Right renal cortex interstitium (tissue), 3 donors: ENCODE measurements at regions not wholly inside any gene's neighbourhood (a gene's known extent, or its start where the extent isn't known, plus 50 kb on each side); places are given as distances from the start of the nearest gene placed in this dataset.

Source experiments
- DNase-seq, 3 donors: peaks; one replicate each; pipeline ENCODE4 v3.0.0-alpha.2; 2013; ENCODE audit warnings: low read depth in 3 of 3, low spot score in 2 of 3

DNA sequence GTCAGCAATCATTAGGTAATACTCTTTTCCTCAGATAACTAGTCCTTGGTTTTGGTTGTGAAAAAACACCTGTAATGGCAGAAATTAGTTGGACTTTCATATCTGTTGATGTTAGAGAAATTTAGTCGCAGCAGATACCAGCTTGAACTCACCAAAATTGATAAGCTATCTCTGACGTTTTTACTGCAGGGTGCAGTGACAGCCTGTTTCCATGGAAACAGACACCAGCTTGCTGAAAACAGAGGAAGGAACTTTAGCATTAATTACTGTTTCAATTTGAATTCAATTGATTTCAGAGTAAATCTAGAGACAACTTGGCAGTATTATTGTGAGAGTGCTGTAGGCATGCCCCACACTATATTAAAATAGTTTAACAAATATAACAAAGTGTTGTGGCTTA, 246.5 kb downstream of the PPP1R2C start:
- no peak for DNase-seq

DNA sequence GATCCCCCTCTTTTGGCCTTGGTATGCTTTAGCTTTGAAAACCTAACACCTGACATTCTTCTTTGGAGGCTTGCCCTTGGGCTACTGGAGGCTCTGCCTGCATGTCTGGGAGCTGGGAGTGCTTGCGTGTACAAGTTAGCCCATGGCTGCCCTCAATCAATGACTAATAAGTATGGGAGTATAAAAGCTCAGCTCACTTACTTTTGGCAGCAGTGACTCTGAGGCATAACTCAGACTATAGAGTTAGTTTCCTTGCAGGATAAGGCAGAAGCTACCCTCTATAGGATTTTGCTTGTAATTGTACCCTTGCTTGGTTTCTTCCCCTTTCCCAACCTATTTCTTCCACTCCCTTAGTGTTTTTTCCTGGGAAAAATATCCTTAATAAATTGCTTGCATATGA, 247.9 kb downstream of the PPP1R2C start:
- no peak for DNase-seq

DNA sequence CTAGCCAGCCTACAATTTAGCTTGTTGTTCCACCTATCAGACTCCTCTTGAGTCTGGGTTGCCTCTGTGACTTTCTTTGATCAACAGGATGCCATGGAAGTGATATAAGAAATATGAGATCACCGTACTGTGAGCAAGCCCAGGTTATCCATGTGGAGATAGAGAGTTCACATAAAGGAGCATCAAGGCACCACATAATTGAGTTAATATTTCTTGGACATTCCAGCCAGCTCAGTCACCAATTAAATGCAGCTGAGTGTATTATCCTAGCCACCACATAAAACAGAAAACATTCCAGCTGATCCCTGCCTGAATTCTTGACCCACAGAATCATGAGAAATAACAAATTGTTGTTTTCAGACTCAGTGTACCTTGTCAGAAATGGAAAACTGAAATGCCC, 253.6 kb downstream of the PPP1R2C start:
- no peak for DNase-seq

DNA sequence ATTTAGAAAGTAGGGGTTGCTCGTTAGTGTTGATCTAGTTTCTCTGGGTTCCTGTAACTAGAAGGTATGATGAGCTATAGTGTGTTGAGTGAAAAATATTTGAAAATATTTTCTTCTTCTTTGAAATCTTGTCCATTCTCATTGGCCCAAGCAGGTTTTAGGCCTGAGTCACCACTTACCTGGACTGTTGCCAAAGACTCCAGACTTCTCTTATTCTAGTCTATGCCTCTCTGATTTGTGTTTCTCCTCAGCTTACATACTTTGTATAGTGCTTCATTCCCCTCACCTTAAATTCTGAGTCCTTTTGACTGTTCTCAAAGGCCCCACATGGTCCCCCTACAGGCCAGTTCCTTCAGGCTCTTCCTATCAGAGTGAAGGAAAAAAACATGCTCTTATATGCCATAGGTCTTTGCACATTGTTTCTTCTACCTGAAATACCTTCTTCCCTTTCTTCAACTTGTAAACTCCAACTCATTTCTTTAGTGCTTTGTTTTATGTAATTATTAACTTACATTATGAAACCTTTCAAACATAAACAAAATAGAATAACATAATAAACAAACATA, 258.2 kb downstream of the PPP1R2C start:
- DNase-seq: no peak

DNA sequence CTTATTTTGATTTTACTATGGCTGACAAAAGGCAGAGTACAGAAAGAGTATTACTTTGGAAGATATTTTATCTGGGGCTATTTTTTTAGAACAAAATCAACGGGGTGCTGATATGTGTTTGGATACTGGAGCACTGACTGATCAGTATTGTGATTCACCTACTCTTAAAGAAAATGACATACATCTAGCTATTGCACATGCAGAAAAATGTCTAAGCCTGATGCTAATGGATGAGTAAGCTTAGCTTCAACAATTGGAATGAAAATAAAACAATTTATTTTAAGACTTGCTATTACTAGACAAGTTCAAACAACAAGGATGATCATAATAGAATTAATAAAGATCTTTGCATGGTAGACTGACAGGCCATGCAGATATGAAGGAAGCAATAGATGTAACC, 262.0 kb downstream of the PPP1R2C start:
- no peak for DNase-seq

DNA sequence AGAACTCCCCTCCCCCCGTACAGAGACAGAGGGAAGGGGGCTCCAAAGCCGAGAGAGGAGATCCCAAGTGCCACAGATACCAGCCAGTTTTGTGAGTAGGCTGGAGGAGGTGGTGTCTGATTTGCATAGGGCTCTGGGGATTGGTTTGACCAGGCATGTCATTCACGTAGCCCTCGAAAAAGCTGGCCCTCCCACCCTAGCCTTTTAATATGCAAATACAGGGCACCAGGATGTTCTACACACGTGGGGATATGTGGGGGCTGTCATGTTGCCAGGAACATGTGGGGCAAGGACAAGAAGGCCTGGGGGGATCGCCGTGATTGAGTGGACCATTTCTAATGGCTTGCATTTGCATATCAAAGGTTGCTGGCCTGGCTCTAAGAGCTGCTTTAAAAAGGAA, 272.9 kb downstream of the PPP1R2C start:
- no peak for DNase-seq

DNA sequence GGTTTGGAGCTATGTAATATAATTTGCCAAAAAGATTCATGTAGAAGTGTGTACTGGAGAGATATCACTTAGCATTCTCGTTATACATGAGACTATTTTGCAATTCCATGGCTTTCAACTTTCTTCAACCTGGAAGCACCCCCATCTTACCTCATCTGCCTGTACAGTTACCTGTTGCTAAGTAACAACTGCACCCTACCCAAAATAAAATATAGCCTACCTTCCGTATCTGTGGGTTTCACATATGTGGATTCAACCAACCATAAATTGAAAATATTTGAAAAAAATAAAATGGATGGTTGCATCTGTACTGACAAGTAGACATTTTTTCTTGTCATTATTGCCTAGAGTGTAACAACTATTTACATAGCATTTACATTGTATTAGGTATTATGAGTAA, 278.3 kb downstream of the PPP1R2C start:
- no peak for DNase-seq

DNA sequence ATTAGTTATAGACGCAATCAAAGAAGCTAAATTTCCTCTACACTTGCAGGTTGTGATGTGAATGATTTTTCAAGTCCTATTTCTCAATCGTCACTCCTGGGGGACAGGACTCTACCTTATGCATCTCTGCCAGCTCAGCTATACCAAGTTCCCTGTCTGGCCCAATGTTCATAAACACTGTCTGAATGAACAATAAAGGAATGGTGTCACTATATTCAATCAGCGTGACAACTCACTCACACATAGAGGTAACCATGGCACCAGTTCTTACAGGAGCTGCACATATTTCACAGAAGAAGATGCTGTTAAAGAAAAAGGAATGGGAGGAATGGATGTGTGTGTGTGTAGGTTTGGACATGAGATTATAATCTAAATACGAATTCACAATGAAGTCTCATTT, 280.6 kb downstream of the PPP1R2C start:
- DNase-seq: no peak

DNA sequence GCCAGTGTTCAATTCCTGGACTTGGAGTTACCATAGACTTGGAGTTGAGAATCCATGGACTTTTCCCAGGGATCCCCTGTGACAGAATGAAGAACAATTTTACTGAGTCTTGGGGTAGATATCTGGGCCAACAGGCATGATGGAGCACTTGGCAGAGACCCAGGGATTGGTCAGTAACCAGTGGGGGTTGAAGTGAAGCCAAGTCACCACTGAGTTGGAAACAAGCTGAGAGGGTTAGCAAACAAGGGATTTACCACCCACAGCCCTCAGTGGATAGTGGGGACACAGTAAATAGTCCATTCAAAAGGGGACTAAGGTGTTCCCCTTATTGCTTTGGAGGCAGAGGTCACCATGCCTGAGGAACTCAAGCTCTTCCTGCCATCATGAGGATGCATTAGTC, 281.7 kb downstream of the PPP1R2C start:
- DNase-seq: no peak

DNA sequence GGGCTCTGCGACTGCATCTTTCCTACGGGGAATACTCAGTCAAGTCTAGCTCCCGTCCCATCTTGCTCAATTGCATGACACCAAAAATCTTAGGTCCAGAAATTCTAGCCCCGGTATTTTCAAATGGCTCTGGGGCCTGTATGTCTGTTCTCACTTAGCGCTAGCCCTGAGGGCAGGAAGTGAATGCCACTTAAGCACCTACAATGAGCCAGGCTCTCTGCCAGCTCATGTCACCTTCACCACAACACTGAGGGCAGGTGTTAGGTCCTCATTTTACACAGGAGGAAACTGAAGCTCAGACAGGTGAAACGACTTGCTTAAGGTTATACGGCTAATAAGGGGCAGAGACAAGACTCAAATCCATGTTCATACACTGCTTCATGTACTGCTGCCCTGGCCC, 282.8 kb downstream of the PPP1R2C start:
- no peak for DNase-seq

DNA sequence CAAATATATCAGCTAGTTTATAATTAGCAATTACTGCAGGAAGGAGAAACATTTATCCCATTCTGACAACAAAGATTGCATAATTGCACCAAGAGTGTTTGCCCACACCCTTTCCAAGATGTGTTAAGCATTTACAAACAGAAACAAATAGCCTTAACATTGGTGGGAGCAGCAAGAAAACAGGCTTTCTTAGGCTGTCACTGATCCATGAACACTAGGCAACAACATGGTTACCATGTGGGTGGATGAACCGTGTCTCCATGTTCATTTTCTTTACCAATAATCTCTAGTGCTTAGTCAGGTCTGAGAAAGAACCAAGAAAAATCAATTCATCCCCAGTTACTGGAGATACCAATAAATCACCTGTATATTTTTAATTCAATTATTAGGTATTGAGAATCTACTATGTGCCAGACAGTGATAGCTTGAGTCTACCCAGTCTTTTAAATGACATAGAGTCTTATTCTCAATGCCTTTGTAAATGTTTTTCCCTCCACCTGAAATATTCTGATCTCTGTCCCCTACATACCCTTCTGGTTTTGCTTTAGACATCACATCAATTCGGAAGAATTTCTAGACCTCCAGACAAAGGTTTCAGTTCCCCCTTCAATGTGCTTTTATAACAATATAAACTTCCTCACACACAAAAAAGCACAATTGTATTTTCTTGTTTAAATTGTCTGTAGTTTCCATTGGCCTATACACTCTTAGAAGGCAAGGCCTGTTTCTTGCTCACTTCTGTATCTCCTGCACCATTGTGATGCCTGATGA, 286.6 kb downstream of the PPP1R2C start:
- DNase-seq: no peak

DNA sequence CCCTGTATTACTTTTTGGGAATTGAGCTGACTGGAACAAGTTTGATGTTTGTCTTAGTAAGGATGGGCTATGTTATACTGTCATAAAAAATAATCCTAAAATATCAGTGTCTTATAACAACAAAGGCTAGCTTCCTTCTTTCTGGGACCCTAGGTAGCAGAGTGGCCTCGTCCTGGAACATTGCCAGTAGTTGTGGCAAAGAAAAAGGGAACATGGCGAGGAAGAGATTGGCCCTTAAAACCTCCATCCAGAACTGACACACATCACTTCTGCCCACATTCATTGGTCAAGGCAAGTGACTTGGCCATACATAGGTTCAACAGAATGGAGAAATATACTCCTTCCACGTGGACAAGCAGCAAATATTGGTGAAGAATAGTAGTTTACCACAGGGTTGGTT, 287.9 kb downstream of the PPP1R2C start:
- DNase-seq: no peak

DNA sequence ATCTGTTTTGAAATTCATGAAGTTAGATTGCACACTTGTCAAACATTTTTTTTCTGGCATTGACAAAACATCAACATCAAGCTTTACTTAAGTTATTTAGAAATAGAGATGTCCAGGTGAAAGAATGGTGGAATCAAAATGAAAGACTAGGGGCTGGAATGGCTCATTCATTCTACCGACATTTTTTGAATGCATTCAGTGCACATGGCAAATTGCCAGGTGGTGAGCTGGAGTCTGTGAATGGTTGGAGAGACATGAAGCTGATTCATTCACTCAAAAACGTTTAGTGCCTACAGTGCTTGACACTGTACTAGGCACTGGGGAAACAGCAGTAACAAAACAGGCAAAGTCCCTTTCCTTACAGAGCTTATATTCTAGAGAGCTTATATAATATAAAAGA, 292.4 kb downstream of the PPP1R2C start:
- DNase-seq: no peak

DNA sequence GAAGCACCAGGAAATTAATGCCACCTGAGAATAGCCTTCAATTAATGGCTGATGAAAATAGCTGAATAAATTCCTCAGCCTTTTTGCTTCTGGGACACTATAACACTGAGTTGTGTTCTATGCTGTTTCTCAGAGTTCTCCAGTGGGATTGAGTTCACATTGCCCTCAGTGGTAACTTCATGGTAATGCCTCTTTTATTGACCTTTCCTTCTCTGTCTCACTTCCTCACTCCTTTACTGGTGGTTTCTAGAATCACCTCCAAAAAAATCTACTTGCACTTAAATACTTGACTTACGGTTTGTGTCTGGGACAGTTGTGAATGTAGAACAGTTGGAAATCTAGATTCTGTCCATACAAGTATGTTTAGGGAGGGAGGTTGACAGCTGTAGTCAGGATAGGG, 293.7 kb downstream of the PPP1R2C start:
- DNase-seq: no peak

DNA sequence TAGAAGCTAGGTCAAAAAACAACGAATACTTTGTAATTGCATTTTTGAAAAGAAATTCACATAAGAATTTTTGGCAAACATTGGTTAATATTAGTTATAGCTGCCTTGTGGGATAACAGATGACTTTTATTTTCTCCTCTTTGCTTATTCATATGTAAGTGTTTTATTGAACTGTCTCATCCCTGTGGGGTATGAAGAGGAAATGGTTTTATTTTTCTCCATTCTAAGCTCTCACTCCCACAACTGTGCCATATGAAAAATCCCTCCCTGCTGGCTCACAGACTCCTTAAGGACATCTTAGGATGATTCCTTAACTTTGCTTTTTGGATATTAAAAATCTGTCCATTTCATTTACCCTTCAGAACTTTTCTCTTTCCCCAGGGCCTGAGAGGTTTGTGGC, 300.6 kb downstream of the PPP1R2C start:
- DNase-seq: no peak

DNA sequence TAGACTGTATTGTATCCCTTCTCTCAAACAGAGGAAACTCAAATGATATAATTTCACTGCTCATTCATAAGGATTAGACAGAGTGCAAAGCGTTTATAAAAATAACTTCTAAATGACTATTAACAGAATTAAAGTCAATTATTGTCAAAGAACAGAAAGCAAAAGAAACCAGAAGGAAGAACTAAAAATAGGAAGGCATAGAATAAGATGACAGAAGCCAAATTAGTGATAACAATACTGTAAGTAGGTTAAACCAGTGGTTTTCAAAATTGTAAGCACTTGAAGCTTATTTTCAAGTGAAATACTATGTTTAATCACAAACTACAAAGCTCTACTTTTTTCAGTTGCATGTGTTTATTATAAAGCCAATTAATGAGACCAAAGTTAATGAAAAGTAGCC, 305.2 kb downstream of the PPP1R2C start:
- no peak for DNase-seq

DNA sequence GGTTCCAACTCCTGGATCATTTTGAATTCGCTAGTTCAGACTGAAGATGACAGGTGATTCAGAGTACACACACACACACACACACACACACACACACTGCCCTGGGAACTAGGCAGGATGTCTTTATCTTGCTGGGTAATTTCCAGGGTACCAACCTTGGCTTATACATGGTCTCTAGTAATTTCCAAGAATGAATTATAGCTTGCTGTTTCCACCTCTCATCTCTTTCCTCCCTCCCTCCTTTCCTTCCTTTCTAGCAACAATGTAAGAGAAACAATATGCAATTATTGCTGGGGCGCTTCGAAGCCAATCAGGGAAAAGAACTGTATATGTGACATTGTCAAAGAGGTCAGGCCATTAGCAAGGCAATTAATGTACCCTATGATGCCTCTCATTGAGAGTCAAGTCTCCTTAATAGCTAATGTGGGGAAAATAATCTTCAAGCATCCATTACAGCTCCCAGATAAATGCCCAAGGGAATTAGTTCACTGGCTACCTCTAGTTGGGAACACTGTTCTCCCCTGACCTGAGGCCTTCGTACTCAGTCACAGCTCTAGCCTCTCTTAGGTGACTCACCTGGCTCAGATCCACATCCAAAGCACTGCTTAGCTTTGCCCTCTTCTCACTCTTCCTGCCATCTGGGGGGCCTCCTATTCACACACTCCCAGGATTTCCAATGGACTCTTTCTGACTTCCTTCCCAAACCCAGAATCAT, 311.5 kb downstream of the PPP1R2C start:
- DNase-seq: no peak

DNA sequence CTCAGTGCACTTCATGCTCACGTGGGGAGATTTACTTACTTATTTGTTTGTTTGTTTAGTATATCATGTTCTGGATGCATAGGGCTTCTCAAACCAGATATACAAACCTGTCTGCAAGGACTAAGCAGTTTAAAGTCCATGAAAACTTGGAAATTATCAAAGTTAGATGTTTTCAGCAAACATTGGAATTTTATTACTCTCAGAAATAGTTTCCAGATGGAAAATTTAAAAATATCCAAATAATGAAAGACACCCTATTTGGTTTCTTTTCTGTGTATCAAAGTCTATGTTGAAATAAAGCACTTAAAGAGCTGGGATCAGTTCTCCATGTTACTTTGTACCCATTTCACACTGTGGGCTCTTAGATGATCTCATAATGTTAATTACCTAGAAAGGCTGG, 312.1 kb downstream of the PPP1R2C start:
- DNase-seq: no peak

DNA sequence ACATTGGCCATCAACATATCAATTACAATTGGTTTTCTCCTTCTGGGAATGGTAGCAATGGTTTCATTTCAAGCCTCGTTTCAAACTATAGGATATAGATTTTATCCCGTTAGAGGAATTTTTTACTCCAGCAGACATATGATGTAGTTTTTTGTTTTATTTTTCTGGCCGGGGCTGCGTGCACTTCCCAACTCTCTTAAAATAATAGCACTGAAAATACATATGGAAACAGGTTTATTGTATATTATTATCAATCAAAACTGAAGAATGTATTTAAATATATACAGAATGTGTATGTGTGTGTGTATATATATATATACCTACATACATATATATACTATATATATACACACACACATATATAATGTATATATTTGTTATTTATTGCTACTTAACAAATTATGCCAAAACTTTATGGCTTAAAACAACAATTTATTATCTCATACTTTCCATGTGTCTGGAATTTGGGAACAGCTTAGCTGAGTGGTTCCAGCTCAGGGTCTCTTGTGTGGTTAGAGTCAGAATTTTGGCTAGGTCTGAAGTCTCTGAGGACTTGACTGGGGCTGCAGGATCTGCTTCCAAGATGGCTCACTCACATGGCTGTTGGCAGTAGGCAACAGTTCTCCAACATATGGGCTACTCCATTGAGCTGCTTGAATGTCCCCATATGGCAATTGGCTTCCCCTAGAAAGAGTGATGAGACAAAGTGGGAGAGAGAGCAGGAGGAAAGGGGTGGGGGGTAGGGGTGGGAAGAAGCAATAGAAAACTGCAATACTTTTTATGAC, 314.1 kb downstream of the PPP1R2C start:
- no peak for DNase-seq

DNA sequence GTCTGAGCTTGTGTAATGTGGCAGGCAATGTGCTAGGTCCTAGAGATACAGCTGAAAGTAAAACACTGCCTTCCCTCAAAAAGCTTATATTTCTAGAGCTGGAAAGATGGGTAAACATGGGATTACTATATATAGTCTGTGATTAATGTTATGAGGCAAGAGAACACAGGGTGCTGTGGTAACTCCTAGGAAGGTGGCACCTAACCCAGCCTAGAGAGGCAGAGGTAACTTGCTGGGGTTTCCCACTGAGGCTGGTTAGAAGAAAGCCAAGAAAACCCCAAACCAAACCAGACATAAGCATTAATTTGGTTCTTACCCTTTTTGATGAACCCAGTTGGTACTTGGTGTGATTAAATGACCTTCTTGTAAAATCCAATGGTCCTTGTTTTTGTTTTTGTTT, 315.0 kb downstream of the PPP1R2C start:
- no peak for DNase-seq

DNA sequence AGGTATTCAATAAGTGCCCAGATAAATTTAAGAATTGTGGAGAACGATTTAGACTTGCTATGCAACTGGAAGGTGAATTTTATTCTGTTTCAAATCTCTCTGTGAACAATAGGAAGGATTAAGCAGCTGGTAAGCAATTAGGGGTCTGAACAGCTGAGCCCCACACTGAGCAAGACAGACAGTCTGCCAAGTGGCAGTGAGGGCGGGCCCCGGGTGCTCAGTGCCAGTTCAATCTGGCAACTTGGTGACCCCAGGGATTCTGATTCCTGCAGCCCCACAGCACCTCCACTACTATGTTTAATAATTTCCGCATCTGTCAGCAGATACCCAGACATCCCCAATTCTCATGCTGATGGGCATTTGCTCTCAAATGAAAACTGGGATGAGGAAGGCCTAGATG, 317.3 kb downstream of the PPP1R2C start:
- DNase-seq: no peak
